ENCODE measurements at regions not wholly inside any gene's neighbourhood (a gene's known extent, or its start where the extent isn't known, plus 50 kb on each side); places are given as distances from the start of the nearest gene placed in this dataset.

DNA sequence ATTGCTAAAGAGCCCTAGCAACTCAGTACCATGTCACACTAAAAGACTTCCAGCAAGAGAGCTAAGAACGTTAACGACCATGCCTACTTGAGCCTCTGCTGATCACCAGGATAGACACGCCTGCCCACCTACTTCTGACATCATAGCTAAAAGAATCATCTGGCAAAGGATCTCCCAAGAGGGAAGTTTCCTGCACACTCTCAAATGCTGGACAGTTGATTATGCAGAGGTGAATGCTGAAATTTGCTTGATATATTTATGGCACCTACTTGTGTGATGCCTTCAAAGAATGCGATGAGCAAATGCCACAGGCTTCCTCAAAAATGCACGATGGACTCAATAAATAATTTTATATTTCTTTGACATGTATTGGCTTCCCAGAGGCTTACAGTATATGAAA lies 113.6 kb downstream of the GALC start:
- intact Hi-C loops (cut with DNase I, micrococcal nuclease): no loop called here
- DNase-seq (no peak), ATAC-seq (no peak)

DNA sequence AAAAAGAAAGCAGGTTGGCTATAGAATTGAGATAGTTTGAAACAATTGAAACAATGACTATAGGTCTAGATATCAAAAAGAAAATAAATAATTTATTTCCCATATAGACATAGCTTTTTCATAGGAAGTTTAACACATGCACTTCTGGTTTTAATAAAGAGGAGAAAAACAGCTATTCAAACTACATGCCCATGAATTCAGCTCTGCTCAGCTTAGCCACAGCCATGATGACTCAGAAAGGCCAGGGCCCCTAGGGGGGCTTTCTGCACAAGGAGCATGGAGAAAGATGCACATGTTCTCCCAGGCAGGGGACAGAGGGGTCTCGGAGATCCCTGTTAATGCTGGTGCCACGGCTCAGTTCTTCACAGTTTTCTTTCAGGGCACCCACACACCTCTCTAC lies 114.0 kb downstream of the GALC start:
- intact Hi-C loops (cut with DNase I, micrococcal nuclease): no loop called here
- no peak for ATAC-seq
- DNase-seq: no peak

GRCh38 chr14:87877877-87878276 lies 115.1 kb downstream of the GALC start:
- intact Hi-C loops (cut with DNase I, micrococcal nuclease): no loop called here
- DNase-seq (no peak), ATAC-seq (no peak)

DNA sequence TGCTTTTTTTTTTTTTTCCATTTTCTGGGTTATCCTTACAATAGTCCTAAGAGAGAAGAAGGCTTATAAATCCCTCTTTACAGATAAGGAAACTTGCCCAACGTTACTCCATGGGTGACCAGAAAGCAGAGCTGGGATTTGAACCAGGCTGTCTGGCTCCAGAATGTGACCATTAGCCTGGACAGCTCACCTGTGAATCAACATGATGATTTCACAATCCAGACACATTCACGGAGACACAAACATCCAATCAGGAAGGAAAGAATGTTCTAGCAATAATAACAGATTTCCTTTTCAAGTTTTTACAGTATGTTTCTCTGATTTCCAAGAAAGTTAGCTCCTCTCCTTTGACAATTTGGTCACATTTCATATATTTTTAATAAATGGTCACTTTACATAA lies 118.3 kb downstream of the GALC start:
- DNase-seq: no peak
- no peak for ATAC-seq
- intact Hi-C loops (cut with DNase I, micrococcal nuclease): no loop called here

GRCh38 chr14:87873741-87874140 lies 119.2 kb downstream of the GALC start:
- no peak for ATAC-seq
- intact Hi-C loops (cut with DNase I, micrococcal nuclease): no loop called here
- DNase-seq: no peak

- DNase-seq (no peak), ATAC-seq (no peak)
- intact Hi-C loops (cut with DNase I, micrococcal nuclease): no loop called here
Measured at GRCh38 chr14:87869619-87870583, 123.1 kb downstream of the GALC start.

DNA sequence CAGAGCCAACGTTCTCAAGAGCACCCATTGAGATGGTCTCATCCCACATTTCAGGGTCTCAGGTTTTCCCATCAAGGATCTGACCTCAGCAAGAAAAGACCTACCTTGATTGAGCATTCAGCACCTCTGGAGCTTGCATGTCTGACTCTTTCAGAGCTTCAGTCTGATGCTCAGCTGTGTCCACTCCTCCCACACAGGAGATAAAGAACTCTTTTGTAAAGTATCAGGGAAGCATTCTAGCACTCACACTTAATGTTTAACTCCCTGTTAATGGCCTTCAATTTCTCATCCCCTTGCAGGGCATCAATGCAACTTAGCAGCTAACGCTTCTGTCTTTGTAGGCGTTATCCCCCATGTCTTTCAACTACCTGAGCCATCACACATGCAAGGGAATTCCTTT lies 124.1 kb downstream of the GALC start:
- no peak for ATAC-seq
- no peak for DNase-seq
- intact Hi-C loops (cut with DNase I, micrococcal nuclease): no loop called here

DNA sequence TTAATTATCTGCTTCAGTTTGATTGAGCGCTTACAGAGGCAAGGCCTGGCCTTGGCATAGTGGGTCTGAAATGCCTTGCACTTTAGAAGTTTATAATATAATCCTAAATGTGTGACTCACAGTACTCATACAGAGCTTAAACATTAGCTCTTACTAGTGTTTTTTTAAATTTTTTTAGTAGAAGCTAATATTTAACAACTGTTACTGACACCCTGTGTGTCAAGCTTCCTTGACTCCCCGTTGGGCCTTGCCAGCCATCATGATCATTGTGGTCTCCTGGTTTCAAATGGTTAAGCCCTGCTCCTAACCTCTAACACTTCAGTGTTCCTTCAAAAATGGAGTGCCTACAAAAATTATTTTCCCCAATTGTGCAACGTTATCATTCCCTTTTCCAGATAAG lies 126.9 kb downstream of the GALC start:
- intact Hi-C loops (cut with DNase I, micrococcal nuclease): no loop called here
- DNase-seq (no peak), ATAC-seq (no peak)

DNA sequence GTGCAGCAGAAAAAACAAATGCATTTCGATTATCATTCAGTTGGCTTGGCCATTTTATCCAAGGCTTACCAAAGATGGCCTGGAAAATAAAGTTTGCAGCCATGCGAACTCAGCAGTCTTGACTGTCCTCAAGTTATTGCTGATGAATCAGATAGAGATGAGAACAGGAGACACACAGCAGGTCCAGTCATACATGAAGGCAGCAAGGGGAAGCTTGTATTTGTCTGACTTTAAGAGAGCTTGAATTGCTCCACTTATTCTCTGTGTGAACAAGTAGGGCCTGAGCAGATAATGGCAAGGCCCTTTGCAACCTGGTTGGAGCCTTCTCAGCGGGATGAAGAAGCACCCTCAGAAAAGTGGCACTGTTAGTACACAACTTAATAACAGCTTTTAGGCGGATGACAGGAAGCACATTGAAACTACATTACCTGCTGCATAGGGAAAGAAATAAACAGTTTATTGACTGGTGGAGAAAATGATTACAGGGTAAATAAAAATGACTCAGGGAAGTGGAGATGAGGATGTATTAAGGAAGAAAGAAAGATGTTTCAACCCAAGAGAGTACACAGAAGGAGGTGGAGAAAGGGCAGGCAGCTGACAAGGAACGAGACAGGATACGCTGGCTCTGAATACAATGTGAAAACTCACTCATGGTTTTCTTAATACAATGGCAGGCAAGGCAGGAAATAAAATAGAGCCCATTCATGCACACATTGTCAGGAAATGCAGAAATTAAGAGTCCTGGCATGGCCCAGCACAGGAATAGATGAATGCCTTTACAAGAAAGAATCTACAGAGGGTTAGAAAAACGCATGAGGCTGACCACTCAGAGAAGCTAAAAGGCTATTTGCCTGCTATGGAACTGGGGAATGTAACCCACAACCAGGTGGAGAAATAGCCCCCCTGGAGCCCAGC lies 128.4 kb downstream of the GALC start:
- DNase-seq (no peak), ATAC-seq (no peak)
- intact Hi-C loops (cut with DNase I, micrococcal nuclease): no loop called here

DNA sequence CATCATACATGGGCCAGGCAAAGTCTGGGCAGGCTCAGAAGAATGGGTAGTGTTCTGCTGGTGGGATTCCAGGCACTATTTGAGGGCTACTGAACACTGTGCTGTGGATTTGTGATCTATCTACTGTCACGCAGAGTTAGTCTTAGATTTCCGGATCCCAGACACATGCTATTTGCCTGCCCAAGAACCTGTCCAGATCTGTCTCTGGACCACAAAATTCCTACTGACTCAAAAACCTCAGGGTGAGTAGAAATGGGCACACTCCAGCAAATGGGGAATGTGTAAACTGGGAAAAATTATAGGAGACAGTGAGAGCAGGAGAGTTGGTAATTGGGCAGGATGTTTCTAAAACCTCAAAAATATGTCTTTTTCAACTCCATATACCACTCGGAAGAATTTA lies 129.9 kb downstream of the GALC start:
- DNase-seq: no peak
- intact Hi-C loops (cut with DNase I, micrococcal nuclease): no loop called here
- no peak for ATAC-seq

GRCh38 chr14:87852107-87852506 lies 140.9 kb downstream of the GALC start:
- ATAC-seq: no peak
- no peak for DNase-seq
- intact Hi-C loops (cut with DNase I, micrococcal nuclease): no loop called here

GRCh38 chr14:87851190-87851589 lies 141.8 kb downstream of the GALC start:
- DNase-seq: no peak
- ATAC-seq: no peak
- intact Hi-C loops (cut with DNase I, micrococcal nuclease): no loop called here

- intact Hi-C loops (cut with DNase I, micrococcal nuclease): no loop called here
- ATAC-seq: no peak
- no peak for DNase-seq
Measured at GRCh38 chr14:87847216-87847755, 145.7 kb downstream of the GALC start.

- no peak for DNase-seq
- no peak for ATAC-seq
- intact Hi-C loops (cut with DNase I, micrococcal nuclease): no loop called here
Measured at GRCh38 chr14:87840906-87841305, 152.1 kb downstream of the GALC start.

DNA sequence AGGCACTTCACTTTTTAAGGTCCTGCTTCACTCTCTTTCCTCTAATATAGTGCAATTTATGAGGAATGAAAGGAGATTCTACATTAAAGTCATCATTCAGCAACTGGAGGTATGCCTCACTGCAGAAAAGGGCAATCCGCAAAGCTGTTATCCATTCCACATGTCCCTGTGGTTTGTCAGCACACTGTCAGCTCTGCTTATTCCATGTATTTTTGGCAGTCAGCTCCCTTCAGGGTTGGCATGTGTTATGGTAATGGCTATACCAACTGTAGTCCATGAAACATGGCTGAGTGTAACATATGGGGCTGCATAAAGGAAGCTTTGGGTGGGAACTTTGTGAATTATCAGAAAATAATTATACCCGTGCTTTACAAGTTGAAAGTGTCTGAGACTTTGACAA lies 154.1 kb downstream of the GALC start:
- no peak for ATAC-seq
- DNase-seq: no peak
- intact Hi-C loops (cut with DNase I, micrococcal nuclease): no loop called here

DNA sequence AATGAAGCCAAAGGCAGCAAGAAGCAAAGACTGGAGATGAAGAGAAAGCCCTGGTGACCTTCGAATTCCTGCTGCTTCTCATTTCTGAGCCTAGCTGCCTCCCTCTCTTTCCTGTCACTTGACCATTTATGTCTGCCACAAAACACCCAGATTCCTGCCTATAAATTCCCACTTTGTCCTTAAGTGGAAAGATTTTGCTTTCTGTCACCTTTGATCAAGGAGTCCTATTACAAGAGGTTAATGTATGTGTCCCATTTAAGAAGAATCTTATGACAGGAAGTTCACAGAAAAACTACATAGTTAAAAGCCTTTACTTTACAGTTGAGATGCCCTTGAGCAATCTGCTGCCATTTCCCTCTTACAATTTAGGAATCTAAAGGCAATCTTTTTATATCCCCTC lies 155.7 kb downstream of the GALC start:
- ATAC-seq (no peak), DNase-seq (no peak)
- intact Hi-C loops (cut with DNase I, micrococcal nuclease): no loop called here

DNA sequence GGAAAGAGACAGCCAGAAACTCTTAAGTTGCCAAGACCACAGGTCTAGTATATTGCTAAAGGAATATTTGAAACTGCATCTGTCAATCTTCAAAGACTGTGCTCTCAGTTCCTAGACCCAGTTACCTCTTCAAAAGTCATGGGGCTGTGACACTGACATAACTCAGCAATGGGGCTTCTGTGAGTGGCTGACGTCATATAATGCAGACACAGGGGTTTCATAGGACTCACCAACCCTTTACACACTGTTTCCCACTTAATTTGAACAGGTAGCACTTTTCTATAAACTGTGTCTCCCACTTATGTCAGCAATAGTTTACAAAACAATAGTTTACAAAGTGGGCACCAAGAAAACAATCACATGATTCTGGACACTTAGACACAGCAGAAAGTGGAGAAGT lies 158.4 kb downstream of the GALC start:
- DNase-seq (no peak), ATAC-seq (no peak)
- intact Hi-C loops (cut with DNase I, micrococcal nuclease): no loop called here

GRCh38 chr14:87833026-87833425 lies 160.0 kb downstream of the GALC start:
- no peak for ATAC-seq
- intact Hi-C loops (cut with DNase I, micrococcal nuclease): no loop called here
- no peak for DNase-seq

DNA sequence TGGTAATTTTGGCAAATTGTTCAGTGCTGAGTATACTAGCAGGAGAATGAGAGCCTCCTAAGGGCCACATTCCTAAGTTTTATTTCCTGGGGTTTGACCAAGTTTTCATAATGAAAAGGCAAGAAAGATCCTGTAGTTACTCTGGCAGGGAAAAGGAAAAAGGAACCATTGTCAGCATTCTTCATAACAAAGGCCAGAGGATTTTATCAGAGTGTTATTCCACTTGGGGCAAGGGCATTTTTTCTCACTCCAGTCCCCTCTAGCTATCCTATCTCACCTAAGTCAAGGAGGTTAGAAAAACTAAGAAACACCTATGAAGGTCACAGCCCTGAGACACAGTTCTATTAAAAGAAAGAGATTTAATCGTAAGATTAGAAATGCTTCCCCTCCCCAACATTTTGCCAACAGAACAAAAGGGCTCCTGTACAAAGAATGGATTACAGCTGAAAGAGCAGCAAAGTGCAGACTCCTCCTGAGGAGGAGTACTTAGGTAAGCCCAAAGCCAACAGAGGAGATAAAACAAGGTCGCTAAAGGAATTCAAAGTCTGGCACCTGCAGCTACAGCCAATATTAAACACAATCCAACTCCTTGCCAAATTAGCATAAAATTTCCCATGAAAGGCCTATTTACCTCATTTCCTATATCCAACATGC lies 162.4 kb downstream of the GALC start:
- intact Hi-C loops (cut with DNase I, micrococcal nuclease): no loop called here
- DNase-seq (no peak), ATAC-seq (no peak)

Data from left colon (tissue), 2 donors.